GM10266 (cell line): ENCODE measurements at regions not wholly inside any gene's neighbourhood (a gene's known extent, or its start where the extent isn't known, plus 50 kb on each side); places are given as distances from the start of the nearest gene placed in this dataset.

Source experiments
- DNase-seq: peaks from one replicate; pipeline ENCODE4 v3.0.0; 2012; ENCODE audit errors: extremely low spot score
- CTCF ChIP-seq: IDR thresholded peaks from 2 replicates; pipeline ENCODE4 v1.5.1; 2012; ENCODE audit warnings: mild to moderate bottlenecking, low read depth; ENCODE audit not compliant: control insufficient read depth, insufficient read depth; ENCODE audit errors: missing control alignments

DNA sequence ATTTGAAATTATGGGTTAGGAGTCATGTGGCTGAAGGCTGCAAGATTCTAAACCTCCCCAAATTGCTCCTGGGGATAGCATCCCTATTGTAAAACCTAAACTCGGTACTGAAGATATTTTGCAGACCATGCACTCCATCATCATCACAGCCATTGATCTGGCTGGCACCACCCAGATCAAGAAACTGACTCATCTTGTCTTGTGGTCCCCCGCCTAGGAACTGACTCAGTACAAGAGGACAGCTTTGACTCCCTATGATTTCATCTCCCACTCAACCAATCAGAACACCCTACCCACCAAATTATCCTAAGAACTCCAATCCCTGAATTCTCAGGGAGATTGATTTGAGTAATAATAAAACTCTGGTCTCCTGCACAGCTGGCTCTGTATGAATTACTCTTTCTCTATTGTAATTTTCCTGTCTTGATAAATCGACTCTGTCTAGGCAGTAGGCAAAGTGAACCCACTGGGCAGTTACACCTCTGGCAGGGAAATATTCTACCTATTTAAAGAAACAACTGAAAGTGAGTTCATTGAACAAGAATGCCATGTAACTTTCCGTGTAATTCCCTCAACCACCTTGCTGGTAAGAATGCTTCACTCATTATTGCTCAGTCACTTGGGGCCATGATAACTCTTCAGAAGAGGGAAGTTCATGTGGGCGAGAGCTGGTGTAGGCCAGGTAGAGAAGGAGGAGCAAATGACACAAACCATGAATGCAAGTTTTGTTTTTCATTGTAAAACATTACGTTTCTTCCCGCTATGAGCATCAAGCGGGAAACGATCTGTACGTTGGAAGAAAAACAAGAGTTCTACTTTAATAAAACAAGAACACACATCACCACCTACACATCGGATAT lies 602.9 kb upstream of the ARID1B start:
- no peak for TF ChIP-seq CTCF
- no peak for DNase-seq

GRCh38 chr6:156169371-156169770 lies 607.8 kb upstream of the ARID1B start:
- TF ChIP-seq CTCF: no peak

DNA sequence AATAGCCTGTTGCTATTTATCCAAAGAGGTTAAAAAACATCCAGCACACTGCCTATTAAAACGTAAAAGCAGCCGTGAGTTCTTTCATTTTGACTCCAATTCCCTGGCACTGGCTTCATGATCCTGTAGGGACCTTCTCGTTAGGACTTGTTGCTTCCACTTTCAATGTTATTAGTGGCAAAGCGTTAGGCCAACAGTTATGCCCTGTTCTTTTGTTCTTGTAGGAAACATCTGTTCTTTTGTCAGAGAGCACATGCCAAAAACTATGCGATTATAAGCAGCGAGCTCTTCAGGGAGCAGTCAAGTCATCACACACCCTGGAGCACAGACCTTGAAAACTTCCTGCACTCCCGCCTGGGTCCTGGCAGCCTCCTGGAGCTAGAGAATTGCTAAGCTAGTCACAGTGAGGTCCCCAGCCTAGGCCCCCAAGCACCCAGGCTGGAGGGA lies 609.5 kb upstream of the ARID1B start:
- no peak for DNase-seq

More at GRCh38 chr6:156169371-156169770, 607.8 kb upstream of the ARID1B start:
- DNase-seq: no peak

DNA sequence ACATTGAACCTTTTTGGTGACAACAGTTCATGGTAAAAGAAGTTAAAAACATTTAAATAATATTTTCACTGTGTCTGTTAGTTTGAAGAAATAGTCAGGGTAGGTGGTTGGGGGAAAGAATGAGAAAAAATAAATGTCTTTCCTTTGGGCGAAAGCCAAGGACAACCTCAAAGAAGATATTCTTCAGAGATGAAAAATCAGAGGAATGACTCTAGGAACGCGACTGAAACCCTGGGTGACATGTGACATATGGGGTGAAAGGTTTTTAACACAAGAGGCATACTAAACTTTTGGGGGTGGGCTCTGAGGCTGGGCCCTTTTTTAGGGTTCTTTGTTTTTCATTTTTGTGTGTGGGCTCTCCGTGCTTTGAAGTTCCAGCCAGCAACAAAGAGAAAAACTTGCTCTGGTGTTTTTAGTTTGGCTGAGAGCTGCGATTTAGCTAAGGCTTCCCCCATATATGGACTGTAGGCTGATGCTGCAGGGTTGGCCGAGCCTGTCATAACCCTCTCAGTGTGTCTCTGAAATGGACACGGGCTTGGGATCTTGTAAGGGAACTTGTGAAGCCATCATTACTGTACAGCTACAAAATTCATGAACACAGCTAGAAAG lies 610.1 kb upstream of the ARID1B start:
- DNase-seq: no peak
- no peak for TF ChIP-seq CTCF

More for the DNA sequence above, 609.5 kb upstream of the ARID1B start:
- no peak for TF ChIP-seq CTCF

DNA sequence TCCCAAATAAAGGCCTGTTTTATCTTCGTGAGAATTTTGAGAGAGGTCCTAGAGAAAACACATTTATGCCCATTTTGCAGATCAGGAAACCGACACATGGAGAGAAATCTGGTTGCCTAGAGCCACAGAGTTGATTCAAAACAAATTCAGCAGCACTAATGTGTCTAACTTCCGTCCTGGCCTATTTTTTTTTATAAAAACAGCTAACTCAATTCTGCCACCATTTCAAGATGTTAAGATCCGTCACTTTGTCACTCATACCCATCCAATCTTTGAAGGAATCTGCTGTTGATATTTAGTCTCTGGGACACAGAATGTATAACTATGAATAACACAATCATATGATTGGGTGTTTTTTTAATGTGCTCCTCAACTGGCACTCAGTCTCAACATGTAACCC lies 611.1 kb upstream of the ARID1B start:
- no peak for DNase-seq
- no peak for TF ChIP-seq CTCF

- no peak for TF ChIP-seq CTCF
- DNase-seq: no peak
Observed at GRCh38 chr6:156164701-156165452, 612.3 kb upstream of the ARID1B start.
